ENCODE measurements at regions not wholly inside any gene's neighbourhood (a gene's known extent, or its start where the extent isn't known, plus 50 kb on each side); places are given as distances from the start of the nearest gene placed in this dataset.
"Not testable (repeated sequence)": the region's sequence is repeated elsewhere in the genome, so short reads cannot be mapped to it uniquely, and the experiment has no call there.

- peak; percentile 33 for DNase-seq (ENCODE audit: low spot score)
- no peak overlapping the region for H3K27ac Mint-ChIP-seq
- POLR2A ChIA-PET, result interaction anchor here (0.8 to 1.0 kb wide), 2 partner anchors 43 to 234 kb away, joined by 3 read pairs; a partner anchor contains a TSS
Observed at GRCh38 chr6:3977875-3978711, 100.8 kb downstream of the FAM217A start.

GRCh38 chr6:3978966-3979365 is 100.0 kb downstream of the FAM217A start:
- H3K4me3 Mint-ChIP-seq; DNase-seq (ENCODE audit: low spot score); H3K27me3 Mint-ChIP-seq (ENCODE audit: low read depth); H3K36me3 Mint-ChIP-seq; H3K9me3 Mint-ChIP-seq; H3K27ac Mint-ChIP-seq; ATAC-seq; POLR2A ChIA-PET: not testable (repeated sequence)
- H3K4me1 Mint-ChIP-seq, result peaks cover 17% of the 10 kb centered on the region
- CTCF ChIA-PET, result interaction anchor here (0.8 to 4.6 kb wide), 30 partner anchors 8 to 282 kb away, joined by 3 to 150 read pairs (median 8); partner anchors contain the start of gene FAM50B

More at GRCh38 chr6:3977875-3978711, 100.8 kb downstream of the FAM217A start:
- H3K4me3 Mint-ChIP-seq, result no peak overlapping the region
- peaks cover 17% of the 10 kb centered on the region for H3K4me1 Mint-ChIP-seq
- H3K36me3 Mint-ChIP-seq, result peaks cover 9% of the 10 kb centered on the region
- peak; percentile 38 for TF ChIP-seq CTCF (IDR thresholded peaks at IDR 0.05)
- TF ChIP-seq ZBTB43 (CRISPR knock-in tag; IDR thresholded peaks at IDR 0.05), result no peak
- H3K27me3 Mint-ChIP-seq (ENCODE audit: low read depth), result no peaks in the 10 kb centered on the region
- CTCF ChIA-PET, result interaction anchor here (0.5 to 4.6 kb wide), 75 partner anchors 9 to 979 kb away, joined by 3 to 150 read pairs (median 4); partner anchors contain the start of genes FAM50B and NQO2
- peak; percentile 99 for ATAC-seq
- peaks cover 5% of the 10 kb centered on the region for H3K9me3 Mint-ChIP-seq

- Mint-ChIP-seq H3K36me3 (peaks cover 9% of the 10 kb centered on the region), H3K27me3 (ENCODE audit: low read depth) (no peaks in the 10 kb centered on the region), H3K9me3 (peaks cover 5% of the 10 kb centered on the region), H3K4me1 (peaks cover 37% of the 10 kb centered on the region), H3K4me3 (no peak overlapping the region), H3K27ac (no peak overlapping the region)
- POLR2A ChIA-PET, result no interaction called here
- CTCF ChIA-PET, result no interaction called here
- DNase-seq (ENCODE audit: low spot score), result no peak
- no peak for ATAC-seq
- TF ChIP-seq GABPB1 (CRISPR knock-in tag; IDR thresholded peaks at IDR 0.05) (no peak), IRF2 (CRISPR knock-in tag; IDR thresholded peaks at IDR 0.05; ENCODE audit: borderline replicate concordance, low read depth) (no peak), HMGXB4 (CRISPR knock-in tag; IDR thresholded peaks at IDR 0.05) (no peak), ELF4 (CRISPR knock-in tag; IDR thresholded peaks at IDR 0.05; ENCODE audit: low read depth) (no peak), TP53 (CRISPR knock-in tag; IDR thresholded peaks at IDR 0.05) (no peak), ATF6 (CRISPR knock-in tag; IDR thresholded peaks at IDR 0.05) (no peak), ZNF232 (CRISPR knock-in tag; IDR thresholded peaks at IDR 0.05) (no peak), PRRX2 (CRISPR knock-in tag; IDR thresholded peaks at IDR 0.05) (no peak), MYBL2 (CRISPR knock-in tag; IDR thresholded peaks at IDR 0.05) (no peak), E2F5 (CRISPR knock-in tag; IDR thresholded peaks at IDR 0.05) (no peak), GTF2I (CRISPR knock-in tag; conservative IDR thresholded peaks at IDR 0.05) (no peak), E2F4 (CRISPR knock-in tag; IDR thresholded peaks at IDR 0.05; ENCODE audit: borderline replicate concordance, low read depth) (no peak), ZNF671 (CRISPR knock-in tag; IDR thresholded peaks at IDR 0.05) (no peak), AR (CRISPR knock-in tag; IDR thresholded peaks at IDR 0.05) (no peak)
Observed at GRCh38 chr6:3981917-3982316, 97.0 kb downstream of the FAM217A start.

All from WTC11 (cell line).